HL-60 (cell line): ENCODE measurements at regions not wholly inside any gene's neighbourhood (a gene's known extent, or its start where the extent isn't known, plus 50 kb on each side); places are given as distances from the start of the nearest gene placed in this dataset.

Experiments
- CTCF ChIP-seq: IDR thresholded peaks from one replicate; pipeline ENCODE4 v1.5.1; 2011; ENCODE audit warnings: low read length, control low read depth, inconsistent platforms; ENCODE audit not compliant: insufficient read depth
- POLR2AphosphoS5 ChIP-seq: IDR thresholded peaks from 2 replicates; pipeline ENCODE4 v1.6.1; 2012; ENCODE audit warnings: low read depth
- REST ChIP-seq: IDR thresholded peaks from 2 replicates; pipeline ENCODE4 v1.6.1; 2012; ENCODE audit warnings: low read depth; ENCODE audit not compliant: insufficient replicate concordance

GRCh38 chr5:165260426-165260825 lies 1755.0 kb downstream of the MAT2B start:
- no peak for TF ChIP-seq CTCF
- TF ChIP-seq POLR2AphosphoS5: no peak
- no peak for TF ChIP-seq REST
